NCI-H1930 (cell line): ENCODE measurements at regions not wholly inside any gene's neighbourhood (a gene's known extent, or its start where the extent isn't known, plus 50 kb on each side); places are given as distances from the start of the nearest gene placed in this dataset.

ENCODE experiments used
- DNase-seq, 2 experiments: peaks; one replicate each; lab custom pipeline; 2025; lab: John Stamatoyannopoulos, UW

- DNase-seq = no peak
Observed at GRCh38 chr1:88221411-88221810, 462.7 kb upstream of the PKN2 start.

GRCh38 chr1:88224906-88225305 is 459.2 kb upstream of the PKN2 start:
- DNase-seq = no peak

DNA sequence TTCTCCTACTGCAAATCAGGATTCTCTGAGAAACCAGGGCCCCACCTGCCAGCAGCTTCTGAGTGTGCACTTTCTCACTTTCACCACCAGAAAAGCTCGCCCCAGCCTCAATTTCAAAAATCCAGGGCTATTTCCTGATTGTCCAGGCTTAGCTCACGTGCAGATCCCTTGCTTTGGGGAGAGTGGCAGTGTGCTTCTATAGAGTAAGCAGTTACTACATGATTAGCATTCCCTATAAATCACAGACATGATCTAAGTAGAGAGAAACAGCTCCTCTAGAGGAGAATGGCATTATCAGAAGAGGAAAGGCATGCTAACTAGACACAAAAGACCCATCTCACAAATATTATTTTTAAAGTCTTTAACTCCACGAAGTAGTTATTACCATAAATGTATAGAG is 456.0 kb upstream of the PKN2 start:
- no peak for DNase-seq

DNA sequence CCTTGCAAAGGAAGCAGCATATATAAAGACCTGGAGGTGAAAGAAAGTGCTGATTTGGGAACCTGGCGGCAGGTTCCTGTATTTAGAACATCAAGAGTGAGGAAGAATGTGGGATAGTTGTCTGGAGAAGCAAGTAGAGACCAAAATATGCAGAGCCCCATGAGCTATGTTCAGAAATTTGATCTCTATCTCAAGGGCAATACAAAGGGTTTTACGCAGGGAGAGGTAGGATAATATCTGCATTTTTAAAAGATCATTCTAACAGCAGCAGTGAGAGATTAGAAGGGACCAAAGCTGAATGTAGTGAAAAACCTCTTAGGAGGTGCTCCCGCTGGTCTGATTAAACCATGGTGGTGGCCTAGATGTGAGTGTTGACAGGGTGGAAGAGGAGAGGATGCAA is 453.9 kb upstream of the PKN2 start:
- DNase-seq = no peak

DNA sequence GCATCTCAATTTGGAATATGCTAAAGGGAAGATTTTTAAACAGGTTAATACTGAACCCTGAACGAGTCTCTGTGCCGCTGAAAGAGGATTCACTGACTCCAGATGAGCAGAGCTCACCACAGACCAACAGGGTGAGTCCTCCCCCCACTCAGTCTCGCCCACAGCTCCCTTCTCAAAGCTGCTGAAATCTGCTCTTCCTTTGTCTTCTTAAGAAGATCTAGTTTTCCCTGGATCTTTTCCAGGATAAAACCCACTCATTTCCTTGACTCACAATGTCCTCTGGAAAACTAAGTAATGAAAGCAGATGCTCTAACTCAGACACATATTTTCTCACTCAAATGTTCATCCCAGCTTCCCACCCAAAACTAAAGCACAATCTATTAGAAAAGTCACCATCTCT is 447.0 kb upstream of the PKN2 start:
- no peak for DNase-seq

GRCh38 chr1:88239205-88239604 is 444.9 kb upstream of the PKN2 start:
- DNase-seq = no peak

DNA sequence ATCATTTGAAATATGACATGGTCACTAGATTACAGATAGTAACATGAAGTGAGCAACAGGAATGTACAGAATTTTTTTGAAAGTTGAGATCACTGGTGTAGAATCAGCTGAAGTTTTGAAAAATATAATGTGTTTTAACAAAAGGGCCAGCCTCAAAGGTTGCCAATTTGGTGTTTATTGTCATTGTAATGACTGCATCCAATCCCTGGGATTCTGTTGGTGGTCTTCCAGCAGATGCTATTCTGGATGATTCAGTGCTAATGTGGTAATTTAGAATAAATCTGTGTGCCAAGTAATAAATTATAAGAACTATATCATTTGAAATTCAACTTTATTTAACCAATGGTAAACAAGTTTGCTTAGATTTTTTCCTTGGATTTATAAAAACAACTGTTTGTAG is 436.4 kb upstream of the PKN2 start:
- DNase-seq = no peak

- no peak for DNase-seq
Observed at GRCh38 chr1:88250915-88251314, 433.2 kb upstream of the PKN2 start.

- no peak for DNase-seq
Observed at GRCh38 chr1:88252745-88253144, 431.3 kb upstream of the PKN2 start.

GRCh38 chr1:88265606-88266005 is 418.5 kb upstream of the PKN2 start:
- DNase-seq = no peak

DNA sequence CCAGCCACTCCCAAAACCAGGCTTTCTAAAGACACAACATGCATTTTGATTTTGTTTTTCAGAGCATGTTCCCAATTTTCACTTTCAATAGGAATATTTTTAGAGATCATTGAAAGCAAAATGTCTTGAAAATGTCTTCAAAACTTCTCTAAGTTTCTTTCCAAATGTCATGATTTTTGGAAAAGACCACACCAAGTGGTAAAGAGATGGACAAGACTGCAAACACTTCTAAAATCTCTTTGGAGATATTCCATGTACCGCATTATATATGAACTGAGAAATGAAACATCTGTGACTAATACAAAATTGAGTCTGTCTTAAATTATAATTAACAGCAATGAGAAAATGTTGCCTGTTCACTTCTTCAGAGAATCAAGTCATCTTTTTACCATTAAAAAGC is 418.0 kb upstream of the PKN2 start:
- no peak for DNase-seq

GRCh38 chr1:88272216-88272615 is 411.9 kb upstream of the PKN2 start:
- DNase-seq = no peak

- no peak for DNase-seq
Observed at GRCh38 chr1:88274431-88274830, 409.6 kb upstream of the PKN2 start.

- no peak for DNase-seq
Observed at GRCh38 chr1:88275259-88275862, 408.7 kb upstream of the PKN2 start.

DNA sequence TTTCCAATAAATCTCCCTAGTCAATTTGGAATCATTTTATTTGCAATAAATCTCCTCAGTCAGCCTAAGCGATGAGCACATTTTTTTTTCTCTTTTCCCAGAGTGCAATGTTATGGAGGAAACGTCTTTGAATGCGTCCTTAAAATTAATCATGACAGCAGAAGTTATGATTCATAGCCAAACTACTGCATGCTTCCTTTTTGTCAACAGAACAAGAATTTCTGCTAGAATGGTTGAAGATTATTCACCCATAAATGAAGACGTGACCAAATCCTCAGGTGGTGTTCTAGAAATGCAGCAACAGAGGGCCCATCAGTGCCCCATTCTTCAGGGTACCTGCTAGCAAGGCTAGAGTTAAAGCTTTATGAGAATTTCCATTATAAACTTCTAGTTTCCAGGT is 407.9 kb upstream of the PKN2 start:
- no peak for DNase-seq

GRCh38 chr1:88284066-88284465 is 400.0 kb upstream of the PKN2 start:
- DNase-seq = no peak

DNA sequence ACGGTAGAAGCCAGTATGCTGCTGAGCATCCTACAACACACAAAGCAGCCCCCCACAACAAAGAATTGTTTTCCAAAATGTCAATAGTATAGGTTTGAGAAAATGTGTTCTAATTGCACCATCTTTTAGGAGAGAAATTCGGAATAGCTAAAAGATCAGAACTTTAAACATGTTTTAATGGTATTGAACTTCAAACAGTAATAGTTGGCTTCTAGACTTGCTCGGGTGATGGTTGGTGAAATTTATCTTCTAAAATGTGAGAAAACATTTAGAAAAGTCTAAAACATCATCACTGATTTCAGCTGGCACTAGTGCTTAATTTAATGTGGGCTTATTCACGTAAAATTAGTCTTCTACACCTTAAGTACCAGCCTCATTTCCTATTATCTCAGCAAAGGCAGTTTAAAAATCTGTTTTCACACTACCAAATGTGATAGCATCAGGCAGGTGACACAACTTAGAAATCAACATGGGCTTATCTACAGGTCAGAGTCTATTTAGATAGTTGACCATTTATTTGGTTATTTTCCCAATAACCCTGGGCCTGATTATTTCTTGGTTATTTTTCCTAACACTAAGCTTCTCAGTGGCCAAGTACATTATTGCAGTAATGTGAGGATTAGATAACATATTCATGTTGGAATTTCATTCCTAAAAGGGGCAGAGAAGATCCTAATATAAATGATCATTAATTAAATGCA is 399.3 kb upstream of the PKN2 start:
- no peak for DNase-seq

GRCh38 chr1:88286716-88287115 is 397.4 kb upstream of the PKN2 start:
- no peak for DNase-seq

- no peak for DNase-seq
Observed at GRCh38 chr1:88288571-88288970, 395.5 kb upstream of the PKN2 start.

GRCh38 chr1:88289401-88290102 is 394.5 kb upstream of the PKN2 start:
- no peak for DNase-seq

DNA sequence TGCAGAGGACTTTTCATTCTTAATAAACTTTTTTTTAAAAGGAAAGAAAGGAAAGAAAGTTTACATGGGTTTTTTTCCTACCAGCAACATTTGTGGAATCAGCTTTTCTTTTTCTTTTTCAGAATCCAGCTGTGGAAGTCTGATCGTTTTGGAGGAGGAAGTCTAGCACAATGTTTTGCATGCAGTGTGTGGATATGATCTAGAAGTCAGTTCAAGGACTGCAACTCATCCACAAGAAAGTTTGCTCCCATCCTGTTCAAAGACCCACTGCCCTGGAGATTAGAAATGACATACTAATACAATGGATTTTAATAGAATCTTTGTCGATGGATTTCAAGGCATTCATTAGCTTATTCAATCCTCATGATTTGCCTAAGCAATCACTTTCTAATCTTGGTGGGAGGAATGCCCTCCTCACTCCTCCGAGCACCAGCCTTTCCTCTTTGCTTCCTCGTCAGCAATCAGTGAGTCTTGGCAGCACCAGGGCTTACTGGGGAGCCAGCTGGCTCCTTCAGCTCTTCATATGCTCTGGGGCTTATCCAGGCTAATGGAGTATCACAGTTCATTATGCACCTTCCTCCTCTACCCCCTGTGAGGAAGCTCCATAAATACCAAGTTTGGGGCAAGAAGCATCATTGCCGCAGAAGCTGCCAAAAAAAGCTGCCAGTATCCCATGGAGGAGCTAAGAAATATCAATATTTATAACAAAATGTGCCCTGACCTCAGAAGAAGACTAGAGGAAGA is 392.3 kb upstream of the PKN2 start:
- DNase-seq = no peak

- DNase-seq = no peak
Observed at GRCh38 chr1:88293691-88294190, 390.3 kb upstream of the PKN2 start.

DNA sequence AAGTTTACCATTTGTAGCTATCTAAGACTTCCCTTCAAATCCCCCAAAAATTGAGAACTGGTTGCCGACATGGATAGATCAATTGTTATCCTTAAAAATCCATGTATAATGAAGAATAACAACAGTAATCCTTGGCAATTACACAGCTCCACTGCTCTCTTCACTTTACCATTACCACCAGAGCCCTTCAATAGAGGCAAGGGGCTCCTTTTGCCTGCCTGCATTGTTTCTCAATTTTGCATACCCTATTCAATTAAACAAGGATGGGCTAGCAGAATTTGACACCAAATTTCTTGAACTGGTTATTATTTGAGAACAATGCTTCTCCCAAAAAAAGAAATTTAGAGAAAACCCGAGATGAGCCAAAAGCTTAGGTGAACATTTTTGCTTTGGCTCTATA is 387.8 kb upstream of the PKN2 start:
- DNase-seq = no peak
